ENCODE measurements at regions not wholly inside any gene's neighbourhood (a gene's known extent, or its start where the extent isn't known, plus 50 kb on each side); places are given as distances from the start of the nearest gene placed in this dataset.

GRCh38 chr17:63314761-63315160 is 131.3 kb downstream of the CYB561 start:
- ChIA-PET CTCF (ENCODE audit: low intra/inter-chr PET ratio) (no interaction called here), POLR2A (no interaction called here)
- H2AFZ ChIP-seq (ENCODE audit: low read depth, low read length): no peak overlapping the region
- TF ChIP-seq KDM2B (CRISPR knock-in tag; IDR thresholded peaks at IDR 0.05) (no peak), CCAR2 (IDR thresholded peaks at IDR 0.05; ENCODE audit: low read depth, low read length) (no peak), E2F3 (CRISPR knock-in tag; IDR thresholded peaks at IDR 0.05) (no peak), NCOA2 (IDR thresholded peaks at IDR 0.05; ENCODE audit: partially characterized antibody in 2 of 2) (no peak), RERE (CRISPR knock-in tag; IDR thresholded peaks at IDR 0.05; ENCODE audit: borderline replicate concordance) (no peak), NR2C2 (CRISPR knock-in tag; IDR thresholded peaks at IDR 0.05) (no peak), NR2C2 (tag; IDR thresholded peaks at IDR 0.05) (no peak), PURB (CRISPR knock-in tag; IDR thresholded peaks at IDR 0.05; ENCODE audit: low read depth) (no peak), DIDO1 (tag; IDR thresholded peaks at IDR 0.05; ENCODE audit: low read depth) (no peak), NRF1 (conservative IDR thresholded peaks at IDR 0.05 in 1 of 2, IDR thresholded peaks at IDR 0.05 in 1 of 2) (no peak), EP400 (IDR thresholded peaks at IDR 0.05) (no peak), SREBF1 (IDR thresholded peaks at IDR 0.05; ENCODE audit: borderline replicate concordance, low read depth, low read length) (no peak)
- H3K4me1 ChIP-seq (replicated peaks in 1 of 2; ENCODE audit: control insufficient read depth in 2 of 2, insufficient read depth in 2 of 2, low read length in 2 of 2): no peaks in the 10 kb centered on the region; a peak in 2 of 5 replicates
- ATAC-seq: no peak
- H3K9ac ChIP-seq (ENCODE audit: insufficient read depth in 1 of 2, low read depth in 2 of 2, low read length in 2 of 2): no peak overlapping the region
- no peaks in the 10 kb centered on the region for H3K9me3 ChIP-seq (replicated peaks; ENCODE audit: control insufficient read depth, insufficient read depth, low read depth, low read length)
- BruUV-seq (replicated peaks): no TSS peak
- WGBS (ENCODE audit: insufficient coverage, low coverage, missing lambda C conversion rate): 30% methylated on average over 10 of the region's 10 CpGs
- no peak overlapping the region for H3K27ac ChIP-seq (ENCODE audit: extremely low read depth, low read depth, low read length)
- in situ Hi-C loops (cut with MboI) (no loop called here), intact Hi-C loops (cut with micrococcal nuclease) (no loop called here)
- no peak for FAIRE-seq
- H3K9me1 ChIP-seq (ENCODE audit: control insufficient read depth, insufficient read depth, low read length): no peaks in the 10 kb centered on the region
- H3K27me3 ChIP-seq (ENCODE audit: control insufficient read depth in 2 of 2, insufficient read depth in 2 of 2, low read length in 2 of 2): no peaks in the 10 kb centered on the region
- no peaks in the 10 kb centered on the region for H3K79me2 ChIP-seq (ENCODE audit: control insufficient read depth, insufficient read depth, low read length)
- no peak overlapping the region for H3K4me2 ChIP-seq (ENCODE audit: insufficient read depth, low read length)
- DNase-seq (ENCODE audit: extremely low read depth in 1 of 4, low spot score in 3 of 4): no peak
- no peak overlapping the region for H3K4me3 ChIP-seq
- H4K20me1 ChIP-seq (replicated peaks; ENCODE audit: control insufficient read depth, insufficient read depth, low read length): no peaks in the 10 kb centered on the region
- no peaks in the 10 kb centered on the region for H3K36me3 ChIP-seq (ENCODE audit: control insufficient read depth, insufficient read depth, low read length)
